OCI-LY3 (cell line): ENCODE measurements at regions not wholly inside any gene's neighbourhood (a gene's known extent, or its start where the extent isn't known, plus 50 kb on each side); places are given as distances from the start of the nearest gene placed in this dataset.
"Not testable (repeated sequence)": the region's sequence is repeated elsewhere in the genome, so short reads cannot be mapped to it uniquely, and the experiment has no call there.

Source experiments
- EZH2phosphoT487 ChIP-seq: fragments of 200-600 bp; shearing (Covaris generic); IDR thresholded peaks from 2 replicates; pipeline ENCODE4 v1.6.1; 2018; ENCODE audit warnings: antibody characterized with exemption, mixed run types, low read depth
- TF ChIP-seq, protein P1 (sequence below): fragments of 200-600, 300-600 bp; sonication (generic); IDR thresholded peaks from 2 replicates; pipeline ENCODE4 v1.5.1; 2014; ENCODE audit warnings: antibody characterized with exemption, low read length, low read depth

DNA sequence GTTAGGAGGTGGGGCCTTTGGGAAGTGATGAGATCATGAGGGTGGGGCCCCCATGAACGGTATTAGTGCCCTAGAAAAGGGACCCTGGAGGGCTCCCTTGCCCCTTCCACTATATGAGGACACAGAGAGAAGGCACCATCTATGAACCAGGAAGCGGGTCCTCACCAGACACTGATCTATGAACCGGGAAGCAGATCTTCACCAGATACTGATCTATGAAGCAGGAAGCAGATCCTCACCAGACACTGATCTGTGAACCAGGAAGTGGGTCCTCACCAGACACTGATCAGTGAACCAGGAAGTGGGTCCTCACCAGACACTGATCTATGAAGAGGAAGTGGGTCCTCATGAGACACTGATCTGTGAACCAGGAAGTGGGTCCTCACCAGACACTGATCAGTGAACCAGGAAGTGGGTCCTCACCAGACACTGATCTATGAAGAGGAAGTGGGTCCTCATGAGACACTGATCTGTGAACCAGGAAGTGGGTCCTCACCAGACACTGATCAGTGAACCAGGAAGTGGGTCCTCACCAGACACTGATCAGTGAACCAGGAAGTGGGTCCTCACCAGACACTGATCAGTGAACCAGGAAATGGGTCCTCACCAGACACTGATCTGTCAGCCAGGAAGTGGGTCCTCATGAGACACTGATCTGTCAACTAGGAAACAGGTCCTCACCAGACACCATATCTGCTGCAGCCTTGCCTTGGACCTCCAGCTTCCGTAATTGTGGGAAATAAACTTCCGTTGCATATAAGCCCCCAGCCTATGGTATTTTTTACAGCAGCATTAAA lies 316.1 kb downstream of the BRD1 start:
- TF ChIP-seq, protein P1, sequence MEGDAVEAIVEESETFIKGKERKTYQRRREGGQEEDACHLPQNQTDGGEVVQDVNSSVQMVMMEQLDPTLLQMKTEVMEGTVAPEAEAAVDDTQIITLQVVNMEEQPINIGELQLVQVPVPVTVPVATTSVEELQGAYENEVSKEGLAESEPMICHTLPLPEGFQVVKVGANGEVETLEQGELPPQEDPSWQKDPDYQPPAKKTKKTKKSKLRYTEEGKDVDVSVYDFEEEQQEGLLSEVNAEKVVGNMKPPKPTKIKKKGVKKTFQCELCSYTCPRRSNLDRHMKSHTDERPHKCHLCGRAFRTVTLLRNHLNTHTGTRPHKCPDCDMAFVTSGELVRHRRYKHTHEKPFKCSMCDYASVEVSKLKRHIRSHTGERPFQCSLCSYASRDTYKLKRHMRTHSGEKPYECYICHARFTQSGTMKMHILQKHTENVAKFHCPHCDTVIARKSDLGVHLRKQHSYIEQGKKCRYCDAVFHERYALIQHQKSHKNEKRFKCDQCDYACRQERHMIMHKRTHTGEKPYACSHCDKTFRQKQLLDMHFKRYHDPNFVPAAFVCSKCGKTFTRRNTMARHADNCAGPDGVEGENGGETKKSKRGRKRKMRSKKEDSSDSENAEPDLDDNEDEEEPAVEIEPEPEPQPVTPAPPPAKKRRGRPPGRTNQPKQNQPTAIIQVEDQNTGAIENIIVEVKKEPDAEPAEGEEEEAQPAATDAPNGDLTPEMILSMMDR: not testable (repeated sequence)
- not testable (repeated sequence) for TF ChIP-seq EZH2phosphoT487
